GM10266 (cell line): ENCODE measurements at regions not wholly inside any gene's neighbourhood (a gene's known extent, or its start where the extent isn't known, plus 50 kb on each side); places are given as distances from the start of the nearest gene placed in this dataset.
A peak's percentile ranks its signal among the peaks of the same experiment; 100 is the strongest.

ENCODE experiments used
- DNase-seq: peaks from one replicate; pipeline ENCODE4 v3.0.0; 2012; ENCODE audit errors: extremely low spot score
- TF ChIP-seq, protein P1 (sequence below): IDR thresholded peaks from 2 replicates; pipeline ENCODE4 v1.5.1; 2012; ENCODE audit warnings: mild to moderate bottlenecking, low read depth; ENCODE audit not compliant: control insufficient read depth, insufficient read depth; ENCODE audit errors: missing control alignments

DNA sequence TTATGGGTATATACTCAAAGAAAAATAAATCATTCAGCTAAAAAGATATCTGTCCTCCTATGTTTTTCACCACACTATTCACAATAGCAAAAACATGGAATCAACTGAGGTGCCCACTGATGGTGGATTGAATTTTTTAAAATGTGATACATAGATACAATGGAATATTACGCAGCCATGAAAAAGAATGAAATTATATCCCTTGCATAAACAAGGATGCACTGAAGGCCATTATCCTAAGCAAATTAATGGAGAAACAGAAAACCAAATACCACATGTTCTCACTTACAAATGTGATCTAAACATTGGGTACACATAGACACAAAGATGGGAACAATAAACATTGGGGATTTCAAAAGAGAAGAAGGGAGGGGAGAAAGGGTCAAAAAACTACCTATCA is 964.2 kb upstream of the IGFBP7 start:
- TF ChIP-seq, protein P1, sequence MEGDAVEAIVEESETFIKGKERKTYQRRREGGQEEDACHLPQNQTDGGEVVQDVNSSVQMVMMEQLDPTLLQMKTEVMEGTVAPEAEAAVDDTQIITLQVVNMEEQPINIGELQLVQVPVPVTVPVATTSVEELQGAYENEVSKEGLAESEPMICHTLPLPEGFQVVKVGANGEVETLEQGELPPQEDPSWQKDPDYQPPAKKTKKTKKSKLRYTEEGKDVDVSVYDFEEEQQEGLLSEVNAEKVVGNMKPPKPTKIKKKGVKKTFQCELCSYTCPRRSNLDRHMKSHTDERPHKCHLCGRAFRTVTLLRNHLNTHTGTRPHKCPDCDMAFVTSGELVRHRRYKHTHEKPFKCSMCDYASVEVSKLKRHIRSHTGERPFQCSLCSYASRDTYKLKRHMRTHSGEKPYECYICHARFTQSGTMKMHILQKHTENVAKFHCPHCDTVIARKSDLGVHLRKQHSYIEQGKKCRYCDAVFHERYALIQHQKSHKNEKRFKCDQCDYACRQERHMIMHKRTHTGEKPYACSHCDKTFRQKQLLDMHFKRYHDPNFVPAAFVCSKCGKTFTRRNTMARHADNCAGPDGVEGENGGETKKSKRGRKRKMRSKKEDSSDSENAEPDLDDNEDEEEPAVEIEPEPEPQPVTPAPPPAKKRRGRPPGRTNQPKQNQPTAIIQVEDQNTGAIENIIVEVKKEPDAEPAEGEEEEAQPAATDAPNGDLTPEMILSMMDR, result no peak
- DNase-seq, result no peak

DNA sequence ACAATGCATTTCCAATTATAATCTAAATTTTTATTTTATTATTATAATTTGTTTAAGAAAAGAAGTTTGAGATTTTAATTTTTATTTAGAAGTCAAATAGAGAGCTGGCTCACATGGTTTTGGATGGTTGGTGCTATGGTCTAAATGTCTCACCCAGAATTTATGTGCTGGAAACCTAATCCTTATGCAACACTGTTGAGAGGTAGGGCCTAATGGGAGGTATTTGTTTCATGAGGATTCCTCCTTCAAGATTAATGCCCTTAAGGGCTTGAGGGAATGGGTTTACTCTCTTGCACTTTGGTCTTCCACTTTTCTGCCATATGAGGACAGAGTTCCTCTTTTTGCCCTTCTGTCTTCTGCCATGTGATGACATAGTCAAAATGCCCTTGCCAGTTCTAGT is 960.5 kb upstream of the IGFBP7 start:
- DNase-seq, result no peak
- TF ChIP-seq, protein P1, result no peak

DNA sequence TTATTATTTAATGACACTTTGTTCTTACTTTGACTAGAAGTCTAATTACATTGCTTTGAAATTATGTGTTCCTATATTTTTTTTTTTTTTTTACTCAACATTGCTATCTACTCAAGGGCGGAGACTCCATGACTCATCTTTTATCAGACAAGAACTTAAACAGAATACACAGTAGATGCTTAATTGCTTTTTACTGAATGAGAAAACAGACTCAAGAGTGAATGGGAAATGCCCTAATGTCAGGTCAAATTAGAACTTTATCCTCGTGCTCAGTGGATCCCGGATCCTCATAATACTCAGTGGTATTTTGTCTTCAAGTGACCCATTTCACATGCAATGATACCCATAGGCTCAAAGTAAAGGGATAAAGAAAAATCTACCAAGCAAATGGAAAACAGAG is 954.5 kb upstream of the IGFBP7 start:
- no peak for DNase-seq
- TF ChIP-seq, protein P1, result no peak

DNA sequence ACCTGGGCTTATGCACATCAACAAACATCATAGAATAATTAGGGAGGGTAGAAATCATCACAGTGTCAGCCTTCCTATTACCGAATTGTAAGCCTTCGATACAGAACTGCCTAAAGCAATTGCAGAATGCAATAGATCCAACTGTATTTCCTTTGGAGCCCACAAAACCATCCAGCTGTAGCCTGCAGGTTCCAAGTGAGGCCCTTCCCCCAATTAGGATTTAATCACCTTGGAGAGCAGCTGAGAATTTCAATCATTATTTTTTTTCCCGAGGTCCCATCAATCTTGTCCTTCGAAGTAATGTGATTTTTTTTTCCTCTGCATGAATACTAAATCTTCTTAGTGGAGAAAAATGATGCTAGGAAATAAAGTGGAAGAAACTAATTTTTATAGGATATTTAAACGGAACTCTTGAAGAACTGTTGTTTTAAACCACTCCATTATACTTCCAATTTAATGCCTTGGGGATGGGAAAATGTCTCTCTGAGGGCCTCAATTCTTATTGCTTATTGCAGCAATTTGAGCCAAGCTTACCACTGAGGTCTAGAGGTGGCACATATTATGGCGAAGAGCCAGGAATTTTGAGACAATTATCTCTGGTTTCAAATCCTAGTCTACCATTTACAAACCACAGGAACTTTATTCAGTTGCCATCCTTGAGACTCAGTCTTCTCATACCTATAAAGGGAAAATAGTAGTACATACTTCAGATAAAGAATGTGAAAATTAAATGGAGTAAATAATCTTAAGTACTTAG is 953.4 kb upstream of the IGFBP7 start:
- TF ChIP-seq, protein P1, result no peak
- DNase-seq, result no peak

DNA sequence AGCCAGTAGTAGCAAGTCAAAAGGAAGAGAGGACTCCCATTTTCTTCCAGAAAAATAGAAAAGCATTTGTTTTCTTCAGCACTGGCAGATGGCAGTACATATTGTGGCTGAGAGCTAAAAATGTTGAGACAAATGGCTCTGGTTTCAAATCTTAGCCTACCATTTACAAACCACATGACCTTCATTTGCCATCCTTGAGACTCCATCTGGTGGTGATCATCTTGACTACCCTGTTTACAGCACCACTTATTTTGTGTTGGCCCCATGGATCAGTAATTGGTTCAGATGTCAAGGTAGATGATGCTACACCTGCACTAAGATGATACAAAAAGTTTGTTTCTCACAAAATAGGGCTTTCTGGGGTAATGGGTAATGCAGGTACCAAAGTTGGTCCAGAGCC is 951.8 kb upstream of the IGFBP7 start:
- TF ChIP-seq, protein P1, result peak; percentile 10
- DNase-seq, result no peak

DNA sequence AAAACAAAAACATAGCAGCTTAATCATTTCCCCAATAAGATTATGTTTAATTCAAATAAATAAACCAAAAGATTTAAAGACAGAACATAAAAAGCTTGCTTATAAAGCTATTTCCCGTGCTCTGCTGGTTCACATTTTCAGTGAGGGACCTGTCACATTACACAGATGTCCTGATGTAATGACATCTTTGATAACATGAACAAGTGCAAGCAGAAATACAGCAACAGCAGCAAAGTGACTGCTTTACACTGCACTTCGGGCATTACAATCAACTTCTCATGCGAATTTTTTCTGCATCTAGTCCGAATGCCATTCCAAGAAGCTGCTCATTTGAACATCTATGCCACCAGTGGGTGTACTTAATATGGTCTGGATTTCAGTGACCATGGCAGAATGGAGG is 940.3 kb upstream of the IGFBP7 start:
- TF ChIP-seq, protein P1, result no peak
- no peak for DNase-seq

DNA sequence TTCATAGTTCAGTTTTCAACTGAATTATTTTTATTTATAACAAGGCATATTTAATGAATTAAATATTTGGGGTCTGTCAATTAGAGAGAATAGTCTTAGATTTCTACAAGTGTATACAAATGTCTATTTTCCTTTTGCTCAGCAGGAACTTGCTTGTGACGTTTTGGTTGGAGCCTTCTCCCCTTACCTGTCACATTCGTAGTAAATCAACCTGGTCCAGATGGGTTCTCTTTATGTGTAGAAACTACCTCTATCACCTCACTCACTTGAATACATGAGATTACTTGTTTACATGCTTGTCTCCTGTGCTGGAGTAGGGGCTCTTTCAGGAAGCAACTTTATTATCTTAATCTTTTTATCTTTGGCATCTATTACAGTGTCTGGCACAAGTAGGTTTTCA is 938.3 kb upstream of the IGFBP7 start:
- TF ChIP-seq, protein P1, result no peak
- DNase-seq, result no peak
